Erythroblast (primary cell): ENCODE measurements at regions not wholly inside any gene's neighbourhood (a gene's known extent, or its start where the extent isn't known, plus 50 kb on each side); places are given as distances from the start of the nearest gene placed in this dataset.

Source experiments
- GATA1 ChIP-seq: IDR thresholded peaks from 2 replicates; pipeline ENCODE4 v1.6.1; 2011; ENCODE audit warnings: low read depth, mild to moderate bottlenecking, control low read depth, low read length, moderate library complexity
- POLR2A ChIP-seq: IDR thresholded peaks from 2 replicates; pipeline ENCODE4 v1.6.1; 2011; ENCODE audit warnings: mild to moderate bottlenecking, low read length

GRCh38 chr2:111656894-111657293 is 227.1 kb downstream of the ANAPC1 start:
- TF ChIP-seq POLR2A (no peak), GATA1 (no peak)
